ENCODE measurements at regions not wholly inside any gene's neighbourhood (a gene's known extent, or its start where the extent isn't known, plus 50 kb on each side); places are given as distances from the start of the nearest gene placed in this dataset.

GRCh38 chr2:35421485-35421884 is 934.1 kb upstream of the CRIM1 start:
- no peaks in the 10 kb centered on the region for H3K36me3 ChIP-seq (ENCODE audit: low read length)
- H3K4me2 ChIP-seq (ENCODE audit: low read depth, low read length, poor library complexity, severe bottlenecking) = no peak overlapping the region
- H3K79me2 ChIP-seq (ENCODE audit: insufficient read depth, low read length) = no peaks in the 10 kb centered on the region
- H3K9ac ChIP-seq (ENCODE audit: low read length) = no peak overlapping the region
- no peak overlapping the region for H2AFZ ChIP-seq (ENCODE audit: low read depth, low read length, severe bottlenecking)
- H3F3A ChIP-seq (ENCODE audit: insufficient read depth) = no peaks in the 10 kb centered on the region
- TF ChIP-seq, protein P1, sequence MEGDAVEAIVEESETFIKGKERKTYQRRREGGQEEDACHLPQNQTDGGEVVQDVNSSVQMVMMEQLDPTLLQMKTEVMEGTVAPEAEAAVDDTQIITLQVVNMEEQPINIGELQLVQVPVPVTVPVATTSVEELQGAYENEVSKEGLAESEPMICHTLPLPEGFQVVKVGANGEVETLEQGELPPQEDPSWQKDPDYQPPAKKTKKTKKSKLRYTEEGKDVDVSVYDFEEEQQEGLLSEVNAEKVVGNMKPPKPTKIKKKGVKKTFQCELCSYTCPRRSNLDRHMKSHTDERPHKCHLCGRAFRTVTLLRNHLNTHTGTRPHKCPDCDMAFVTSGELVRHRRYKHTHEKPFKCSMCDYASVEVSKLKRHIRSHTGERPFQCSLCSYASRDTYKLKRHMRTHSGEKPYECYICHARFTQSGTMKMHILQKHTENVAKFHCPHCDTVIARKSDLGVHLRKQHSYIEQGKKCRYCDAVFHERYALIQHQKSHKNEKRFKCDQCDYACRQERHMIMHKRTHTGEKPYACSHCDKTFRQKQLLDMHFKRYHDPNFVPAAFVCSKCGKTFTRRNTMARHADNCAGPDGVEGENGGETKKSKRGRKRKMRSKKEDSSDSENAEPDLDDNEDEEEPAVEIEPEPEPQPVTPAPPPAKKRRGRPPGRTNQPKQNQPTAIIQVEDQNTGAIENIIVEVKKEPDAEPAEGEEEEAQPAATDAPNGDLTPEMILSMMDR (IDR thresholded peaks at IDR 0.05; ENCODE audit: insufficient read depth, low read length, poor library complexity, severe bottlenecking) = no peak
- no peak for TF ChIP-seq EZH2phosphoT487 (conservative IDR thresholded peaks at IDR 0.05; ENCODE audit: low read length)
- no peaks in the 10 kb centered on the region for H4K20me1 ChIP-seq (ENCODE audit: low read depth, low read length)
- no peak overlapping the region for H3K27ac ChIP-seq (ENCODE audit: low read depth, low read length)
- H3K27me3 ChIP-seq (ENCODE audit: low read length) = no peaks in the 10 kb centered on the region
- no peaks in the 10 kb centered on the region for H3K9me2 ChIP-seq (replicated peaks; ENCODE audit: insufficient read depth, low read length)
- H3K4me3 ChIP-seq (ENCODE audit: insufficient read depth, low read length, poor library complexity, severe bottlenecking) = no peak overlapping the region
- H3K9me3 ChIP-seq (ENCODE audit: insufficient read depth, low read length) = no peaks in the 10 kb centered on the region

- H3K9me2 ChIP-seq (replicated peaks; ENCODE audit: insufficient read depth, low read length) = no peaks in the 10 kb centered on the region
- no peaks in the 10 kb centered on the region for H3K36me3 ChIP-seq (ENCODE audit: low read length)
- H3K27ac ChIP-seq (ENCODE audit: low read depth, low read length) = no peak overlapping the region
- H3K79me2 ChIP-seq (ENCODE audit: insufficient read depth, low read length) = no peaks in the 10 kb centered on the region
- H3F3A ChIP-seq (ENCODE audit: insufficient read depth) = no peaks in the 10 kb centered on the region
- no peaks in the 10 kb centered on the region for H3K27me3 ChIP-seq (ENCODE audit: low read length)
- H3K9ac ChIP-seq (ENCODE audit: low read length) = no peak overlapping the region
- TF ChIP-seq, protein P1 (IDR thresholded peaks at IDR 0.05; ENCODE audit: insufficient read depth, low read length, poor library complexity, severe bottlenecking) = no peak
- TF ChIP-seq EZH2phosphoT487 (conservative IDR thresholded peaks at IDR 0.05; ENCODE audit: low read length) = no peak
- H3K4me2 ChIP-seq (ENCODE audit: low read depth, low read length, poor library complexity, severe bottlenecking) = no peak overlapping the region
- H4K20me1 ChIP-seq (ENCODE audit: low read depth, low read length) = no peaks in the 10 kb centered on the region
- no peak overlapping the region for H2AFZ ChIP-seq (ENCODE audit: low read depth, low read length, severe bottlenecking)
- no peaks in the 10 kb centered on the region for H3K9me3 ChIP-seq (ENCODE audit: insufficient read depth, low read length)
- H3K4me3 ChIP-seq (ENCODE audit: insufficient read depth, low read length, poor library complexity, severe bottlenecking) = no peak overlapping the region
Observed at GRCh38 chr2:35417293-35417692, 938.3 kb upstream of the CRIM1 start.

DNA sequence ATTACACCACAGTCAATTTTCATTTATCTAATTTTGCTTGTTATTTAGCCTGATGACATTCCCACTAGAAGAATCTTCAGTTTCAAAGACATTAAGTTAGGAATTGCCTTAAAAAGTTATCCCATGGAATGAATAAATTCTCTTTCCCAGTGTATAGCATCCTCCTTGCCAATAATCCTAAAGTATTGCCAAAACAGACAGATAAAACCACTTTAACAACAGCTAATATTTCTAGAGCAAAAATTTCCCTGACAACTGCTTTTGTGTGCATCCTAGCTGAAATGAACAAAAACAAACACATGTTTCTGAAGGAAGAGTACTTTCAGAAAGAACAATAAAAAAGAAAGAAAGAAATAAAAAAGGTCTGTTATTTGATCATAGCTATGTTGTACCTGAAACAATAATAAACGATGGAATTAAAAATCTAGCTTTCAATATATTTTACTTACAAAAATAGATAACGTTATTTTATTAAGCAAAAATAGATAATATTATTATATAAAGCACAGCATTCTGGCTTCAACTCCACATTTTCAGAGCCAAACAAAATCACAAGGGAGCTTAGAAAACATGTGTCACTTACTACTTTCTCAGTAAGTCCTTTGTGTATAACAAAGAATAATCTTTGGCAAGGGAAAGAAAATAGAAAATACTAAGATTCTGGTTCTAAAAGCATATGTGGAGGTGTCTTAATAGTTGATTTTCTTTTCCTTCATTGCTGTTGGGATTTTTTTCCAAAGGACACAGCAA is 939.0 kb upstream of the CRIM1 start:
- H3K36me3 ChIP-seq (ENCODE audit: low read length) = no peaks in the 10 kb centered on the region
- H3K9me2 ChIP-seq (replicated peaks; ENCODE audit: insufficient read depth, low read length) = no peaks in the 10 kb centered on the region
- H4K20me1 ChIP-seq (ENCODE audit: low read depth, low read length) = no peaks in the 10 kb centered on the region
- TF ChIP-seq EZH2phosphoT487 (conservative IDR thresholded peaks at IDR 0.05; ENCODE audit: low read length) = no peak
- TF ChIP-seq, protein P1 (IDR thresholded peaks at IDR 0.05; ENCODE audit: insufficient read depth, low read length, poor library complexity, severe bottlenecking) = no peak
- no peak overlapping the region for H3K9ac ChIP-seq (ENCODE audit: low read length)
- H3F3A ChIP-seq (ENCODE audit: insufficient read depth) = no peaks in the 10 kb centered on the region
- no peak overlapping the region for H2AFZ ChIP-seq (ENCODE audit: low read depth, low read length, severe bottlenecking)
- H3K27me3 ChIP-seq (ENCODE audit: low read length) = no peaks in the 10 kb centered on the region
- H3K79me2 ChIP-seq (ENCODE audit: insufficient read depth, low read length) = no peaks in the 10 kb centered on the region
- no peaks in the 10 kb centered on the region for H3K9me3 ChIP-seq (ENCODE audit: insufficient read depth, low read length)
- no peak overlapping the region for H3K27ac ChIP-seq (ENCODE audit: low read depth, low read length)
- H3K4me2 ChIP-seq (ENCODE audit: low read depth, low read length, poor library complexity, severe bottlenecking) = no peak overlapping the region
- H3K4me3 ChIP-seq (ENCODE audit: insufficient read depth, low read length, poor library complexity, severe bottlenecking) = no peak overlapping the region

Measured in SU-DHL-6 (cell line).